Testis (tissue), 2 donors: ENCODE measurements at regions not wholly inside any gene's neighbourhood (a gene's known extent, or its start where the extent isn't known, plus 50 kb on each side); places are given as distances from the start of the nearest gene placed in this dataset.

Experiments used
- POLR2A ChIP-seq: fragments of 450-650 bp; IDR thresholded peaks from one replicate; pipeline ENCODE4 v1.6.1; 2017; ENCODE audit warnings: antibody characterized with exemption, mild to moderate bottlenecking, moderate library complexity
- TF ChIP-seq, protein P1 (sequence below), 3 experiments: fragments of 450-650 bp in 2 of 3; fragments of 200-600 bp in 1 of 3; sonication (generic) in 1 of 3; IDR thresholded peaks; one replicate each; pipeline ENCODE4 v1.5.1; 2016 to 2019; ENCODE audit warnings: antibody characterized with exemption in 3 of 3, mild to moderate bottlenecking in 2 of 3, moderate library complexity in 1 of 3

DNA sequence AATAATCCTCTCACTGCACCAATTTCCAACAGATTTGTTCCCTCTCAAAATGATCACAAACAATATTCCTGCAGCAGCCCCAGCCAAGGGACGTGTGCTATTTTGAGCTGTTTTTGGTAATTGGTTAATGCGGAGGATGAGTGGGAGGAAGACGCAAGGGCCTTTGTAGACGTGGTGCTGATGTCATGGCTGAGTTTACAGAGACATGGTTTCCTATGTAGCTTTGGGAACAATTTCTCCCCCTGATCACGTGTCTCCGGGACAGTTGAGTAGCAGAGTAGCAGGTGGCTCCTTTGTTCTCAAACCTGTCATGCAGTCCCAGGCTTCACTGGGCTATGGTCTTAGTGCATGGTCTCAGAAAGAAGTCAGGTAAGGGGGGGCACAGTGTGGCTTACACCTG, 183.2 kb upstream of the NECTIN1 start:
- TF ChIP-seq, protein P1, sequence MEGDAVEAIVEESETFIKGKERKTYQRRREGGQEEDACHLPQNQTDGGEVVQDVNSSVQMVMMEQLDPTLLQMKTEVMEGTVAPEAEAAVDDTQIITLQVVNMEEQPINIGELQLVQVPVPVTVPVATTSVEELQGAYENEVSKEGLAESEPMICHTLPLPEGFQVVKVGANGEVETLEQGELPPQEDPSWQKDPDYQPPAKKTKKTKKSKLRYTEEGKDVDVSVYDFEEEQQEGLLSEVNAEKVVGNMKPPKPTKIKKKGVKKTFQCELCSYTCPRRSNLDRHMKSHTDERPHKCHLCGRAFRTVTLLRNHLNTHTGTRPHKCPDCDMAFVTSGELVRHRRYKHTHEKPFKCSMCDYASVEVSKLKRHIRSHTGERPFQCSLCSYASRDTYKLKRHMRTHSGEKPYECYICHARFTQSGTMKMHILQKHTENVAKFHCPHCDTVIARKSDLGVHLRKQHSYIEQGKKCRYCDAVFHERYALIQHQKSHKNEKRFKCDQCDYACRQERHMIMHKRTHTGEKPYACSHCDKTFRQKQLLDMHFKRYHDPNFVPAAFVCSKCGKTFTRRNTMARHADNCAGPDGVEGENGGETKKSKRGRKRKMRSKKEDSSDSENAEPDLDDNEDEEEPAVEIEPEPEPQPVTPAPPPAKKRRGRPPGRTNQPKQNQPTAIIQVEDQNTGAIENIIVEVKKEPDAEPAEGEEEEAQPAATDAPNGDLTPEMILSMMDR (IDR thresholded peaks at IDR 0.05), result no peak
- TF ChIP-seq POLR2A, result no peak
